Endothelial cell of umbilical vein (primary cell): ENCODE measurements at regions not wholly inside any gene's neighbourhood (a gene's known extent, or its start where the extent isn't known, plus 50 kb on each side); places are given as distances from the start of the nearest gene placed in this dataset.

ENCODE experiments used
- BruUV-seq: library from RNA; stranded (reverse); fragments of 400-500 nt; replicated peaks from 2 replicates; lab custom pipeline; 2021; lab: Mats Ljungman, UMichigan
- CTCF ChIA-PET: fragments of 300-600, 350-600 bp; sonication (Branson Sonifier 250); formaldehyde crosslinking; loops from one replicate; lab custom pipeline; 2021; ENCODE audit warnings: antibody characterized with exemption, inconsistent platforms; lab: Charles Lee
- POLR2A ChIA-PET: fragments of 300-600, 350-600 bp; sonication (Branson Sonifier 250); formaldehyde crosslinking; loops from one replicate; lab custom pipeline; 2021; ENCODE audit warnings: antibody characterized with exemption, inconsistent platforms; lab: Charles Lee
- DNase-seq: peaks from one replicate; pipeline ENCODE4 v3.0.0-alpha.2; 2011; ENCODE audit warnings: low read depth, low spot score
- FAIRE-seq: peaks from 2 replicates; lab custom pipeline; 2011; peaks lifted over from hg19 to GRCh38; lab: Jason Lieb, UNC
- H2AFZ ChIP-seq: 2 replicates; pipeline ENCODE4 v1.6.0; 2012; ENCODE audit warnings: low read depth, low read length, control low read depth, inconsistent platforms
- H3K27ac ChIP-seq: 2 replicates; pipeline ENCODE4 v1.5.1; 2011; ENCODE audit warnings: low read depth, mild to moderate bottlenecking, control low read depth, low read length, moderate library complexity; ENCODE audit not compliant: insufficient read depth
- H3K27me3 ChIP-seq, 2 experiments: 2 replicates each; pipeline versions ENCODE4 v1.6.0 to v1.6.1; 2011; ENCODE audit warnings: low read length in 2 of 2, mixed read lengths in 1 of 2; ENCODE audit not compliant: control insufficient read depth in 2 of 2, insufficient read depth in 2 of 2
- H3K36me3 ChIP-seq, 2 experiments: 2 replicates in 1 of 2; 3 replicates in 1 of 2; pipeline ENCODE4 v1.5.1; 2011; ENCODE audit warnings: low read length in 2 of 2, mild to moderate bottlenecking in 1 of 2, moderate library complexity in 1 of 2; ENCODE audit not compliant: control insufficient read depth in 2 of 2, insufficient read depth in 2 of 2; ENCODE audit errors: extremely low read depth in 1 of 2
- H3K4me1 ChIP-seq: 3 replicates; pipeline ENCODE4 v1.5.1; 2011; ENCODE audit warnings: mild to moderate bottlenecking, low read length; ENCODE audit not compliant: control insufficient read depth, insufficient read depth; ENCODE audit errors: extremely low read depth
- H3K4me2 ChIP-seq: 2 replicates; pipeline ENCODE4 v1.6.1; 2011; ENCODE audit warnings: low read length, control low read depth, mixed read lengths; ENCODE audit not compliant: insufficient read depth
- H3K4me3 ChIP-seq, 3 experiments: fragments of 200-600 bp in 1 of 3; sonication (generic), shearing (Covaris generic) in 1 of 3; replicated peaks in 1 of 3; 2 replicates each; pipeline ENCODE4 v1.5.1; 2011 to 2016; ENCODE audit warnings: control low read depth in 3 of 3, low read length in 3 of 3, mild to moderate bottlenecking in 2 of 3, inconsistent platforms in 1 of 3, low read depth in 1 of 3, moderate library complexity in 1 of 3; ENCODE audit not compliant: insufficient read depth in 1 of 3
- H3K79me2 ChIP-seq: 2 replicates; pipeline ENCODE4 v1.6.0; 2012; ENCODE audit warnings: low read length, inconsistent platforms; ENCODE audit not compliant: control insufficient read depth, insufficient read depth
- H3K9ac ChIP-seq: replicated peaks from 2 replicates; pipeline ENCODE3; 2011; ENCODE audit warnings: low read length, control low read depth; ENCODE audit not compliant: insufficient read depth; ENCODE audit errors: extremely low read depth
- H3K9me1 ChIP-seq: replicated peaks from 3 replicates; pipeline ENCODE4 v1.6.0; 2011; ENCODE audit warnings: mild to moderate bottlenecking, low read length; ENCODE audit not compliant: control insufficient read depth, insufficient read depth; ENCODE audit errors: extremely low read depth
- H3K9me3 ChIP-seq: replicated peaks from 2 replicates; pipeline ENCODE4 v1.5.1; 2012; ENCODE audit warnings: low read length, inconsistent platforms; ENCODE audit not compliant: control insufficient read depth, insufficient read depth
- H4K20me1 ChIP-seq: replicated peaks from 2 replicates; pipeline ENCODE3; 2011; ENCODE audit warnings: mild to moderate bottlenecking, low read length; ENCODE audit not compliant: control insufficient read depth, insufficient read depth; ENCODE audit errors: extremely low read depth
- EZH2 ChIP-seq: IDR thresholded peaks from 2 replicates; pipeline ENCODE4 v1.6.1; 2012; ENCODE audit warnings: borderline replicate concordance, low read depth, mild to moderate bottlenecking, moderate library complexity, low read length, inconsistent platforms; ENCODE audit not compliant: severe bottlenecking
- FOS ChIP-seq: IDR thresholded peaks from 2 replicates; pipeline ENCODE4 v1.6.1; 2011; ENCODE audit warnings: mild to moderate bottlenecking, low read length, moderate library complexity, borderline replicate concordance; ENCODE audit not compliant: insufficient read depth
- GATA2 ChIP-seq: IDR thresholded peaks from 2 replicates; pipeline ENCODE4 v1.7.0; 2011; ENCODE audit warnings: low read depth, mild to moderate bottlenecking, moderate library complexity, mixed read lengths, low read length; ENCODE audit not compliant: insufficient read length, insufficient read depth
- JUN ChIP-seq: IDR thresholded peaks from 2 replicates; pipeline ENCODE4 v1.6.1; 2011; ENCODE audit warnings: borderline replicate concordance, low read depth; ENCODE audit not compliant: insufficient read length, insufficient read depth
- MYC ChIP-seq: IDR thresholded peaks from one replicate; pipeline ENCODE4 v1.6.1; 2011; ENCODE audit warnings: mild to moderate bottlenecking, low read depth, low read length
- POLR2A ChIP-seq: IDR thresholded peaks from 2 replicates; pipeline ENCODE4 v1.6.1; 2012; ENCODE audit warnings: low read depth, mild to moderate bottlenecking, control low read depth, low read length
- POLR2AphosphoS5 ChIP-seq: IDR thresholded peaks from 2 replicates; pipeline ENCODE4 v1.6.1; 2012; ENCODE audit warnings: low read depth, mild to moderate bottlenecking, control low read depth, low read length, moderate library complexity; ENCODE audit not compliant: insufficient read depth
- dilution Hi-C: fragments of 300-500 bp; cut with MboI; formaldehyde crosslinking; loops from one replicate; pipeline ENCODE4 v1.15.0; 2019; ENCODE audit warnings: low sequenced_read_pairs; ENCODE audit not compliant: extremely low pct_ligation_motif_present
- intact Hi-C: fragments of 100-400 bp; cut with micrococcal nuclease; formaldehyde crosslinking; loops from one replicate; pipeline ENCODE4 v1.10.0; 2022
- TF ChIP-seq, protein P1 (sequence below): IDR thresholded peaks from 2 replicates; pipeline ENCODE4 v1.6.1; 2011; ENCODE audit not compliant: insufficient read depth, insufficient read length
- TF ChIP-seq, protein P2 (sequence below), 2 donors: IDR thresholded peaks; 1 replicate in 1 of 2; 2 replicates in 1 of 2; pipeline ENCODE4 v1.5.1; 2011; ENCODE audit warnings: low read length in 2 of 2, mild to moderate bottlenecking in 2 of 2, moderate library complexity in 2 of 2, control low read depth in 1 of 2, inconsistent platforms in 1 of 2, low read depth in 1 of 2; ENCODE audit not compliant: insufficient read depth in 1 of 2; ENCODE audit errors: extremely low read depth in 1 of 2

GRCh38 chr22:23398701-23399366, 181.3 kb downstream of the IGLL1 start:
- no peaks in the 10 kb centered on the region for H4K20me1 ChIP-seq
- no peak overlapping the region for H3K27ac ChIP-seq
- H3K36me3 ChIP-seq: no peaks in the 10 kb centered on the region
- dilution Hi-C loops: no loop called here
- no peaks in the 10 kb centered on the region for H3K9me1 ChIP-seq
- H3K4me2 ChIP-seq: no peak overlapping the region
- DNase-seq (no peak), FAIRE-seq (no peak)
- no peak overlapping the region for H2AFZ ChIP-seq
- intact Hi-C loops: no loop called here
- TF ChIP-seq, protein P1, sequence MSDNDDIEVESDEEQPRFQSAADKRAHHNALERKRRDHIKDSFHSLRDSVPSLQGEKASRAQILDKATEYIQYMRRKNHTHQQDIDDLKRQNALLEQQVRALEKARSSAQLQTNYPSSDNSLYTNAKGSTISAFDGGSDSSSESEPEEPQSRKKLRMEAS: no peak
- TF ChIP-seq, protein P2, sequence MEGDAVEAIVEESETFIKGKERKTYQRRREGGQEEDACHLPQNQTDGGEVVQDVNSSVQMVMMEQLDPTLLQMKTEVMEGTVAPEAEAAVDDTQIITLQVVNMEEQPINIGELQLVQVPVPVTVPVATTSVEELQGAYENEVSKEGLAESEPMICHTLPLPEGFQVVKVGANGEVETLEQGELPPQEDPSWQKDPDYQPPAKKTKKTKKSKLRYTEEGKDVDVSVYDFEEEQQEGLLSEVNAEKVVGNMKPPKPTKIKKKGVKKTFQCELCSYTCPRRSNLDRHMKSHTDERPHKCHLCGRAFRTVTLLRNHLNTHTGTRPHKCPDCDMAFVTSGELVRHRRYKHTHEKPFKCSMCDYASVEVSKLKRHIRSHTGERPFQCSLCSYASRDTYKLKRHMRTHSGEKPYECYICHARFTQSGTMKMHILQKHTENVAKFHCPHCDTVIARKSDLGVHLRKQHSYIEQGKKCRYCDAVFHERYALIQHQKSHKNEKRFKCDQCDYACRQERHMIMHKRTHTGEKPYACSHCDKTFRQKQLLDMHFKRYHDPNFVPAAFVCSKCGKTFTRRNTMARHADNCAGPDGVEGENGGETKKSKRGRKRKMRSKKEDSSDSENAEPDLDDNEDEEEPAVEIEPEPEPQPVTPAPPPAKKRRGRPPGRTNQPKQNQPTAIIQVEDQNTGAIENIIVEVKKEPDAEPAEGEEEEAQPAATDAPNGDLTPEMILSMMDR (IDR thresholded peaks at IDR 0.05; ENCODE audit: extremely low read depth in 1 of 2, insufficient read depth in 1 of 2, low read depth in 1 of 2, low read length in 2 of 2): no peak
- no peak for TF ChIP-seq MYC
- TF ChIP-seq EZH2: no peak
- TF ChIP-seq POLR2A: no peak
- TF ChIP-seq POLR2AphosphoS5: no peak
- no peak for TF ChIP-seq JUN
- TF ChIP-seq GATA2: no peak
- no peak for TF ChIP-seq FOS
- no peaks in the 10 kb centered on the region for H3K4me1 ChIP-seq
- ChIA-PET POLR2A (no interaction called here), CTCF (interaction anchor here (1.2 to 1.3 kb wide), 2 partner anchors 13 to 192 kb away, joined by 3 to 4 read pairs; no protein-coding TSS in a partner anchor)
- no peaks in the 10 kb centered on the region for H3K79me2 ChIP-seq
- no peak overlapping the region for H3K4me3 ChIP-seq
- H3K27me3 ChIP-seq: no peaks in the 10 kb centered on the region
- BruUV-seq: no TSS peak
- no peak overlapping the region for H3K9ac ChIP-seq
- no peaks in the 10 kb centered on the region for H3K9me3 ChIP-seq
